H1 (cell line): ENCODE measurements at regions not wholly inside any gene's neighbourhood (a gene's known extent, or its start where the extent isn't known, plus 50 kb on each side); places are given as distances from the start of the nearest gene placed in this dataset.

ENCODE experiments used
- CTCF ChIA-PET: fragments of 300-600 bp; sonication (Branson Sonifier 250); formaldehyde crosslinking; loops from one replicate; lab custom pipeline; 2021; ENCODE audit not compliant: partially characterized antibody; lab: Charles Lee
- POLR2A ChIA-PET: fragments of 300-600 bp; sonication (Branson Sonifier 250); formaldehyde crosslinking; loops from one replicate; lab custom pipeline; 2021; ENCODE audit warnings: inconsistent platforms; ENCODE audit not compliant: partially characterized antibody; lab: Charles Lee
- DNase-seq, 2 experiments: peaks; one replicate each; pipeline versions ENCODE4 v3.0.0 to v3.0.0-alpha.2; 2010 to 2022; ENCODE audit warnings: low spot score in 2 of 2, low read depth in 1 of 2, mixed read lengths in 1 of 2
- FAIRE-seq: peaks from 2 replicates; lab custom pipeline; 2011; peaks lifted over from hg19 to GRCh38; lab: Jason Lieb, UNC
- H2AFZ ChIP-seq: 2 replicates; pipeline ENCODE4 v1.8.1; 2012; ENCODE audit warnings: low read length, inconsistent platforms
- H2AK5ac ChIP-seq: 2 replicates; pipeline ENCODE4 v1.6.1; 2013; ENCODE audit warnings: low read depth, low read length
- H2BK120ac ChIP-seq: replicated peaks from 2 replicates; pipeline ENCODE3; 2013; ENCODE audit warnings: low read depth, low read length, inconsistent platforms
- H2BK12ac ChIP-seq: 2 replicates; pipeline ENCODE4 v1.6.1; 2013; ENCODE audit warnings: low read depth, low read length
- H2BK15ac ChIP-seq: 2 replicates; pipeline ENCODE4 v1.6.1; 2013; ENCODE audit warnings: low read length
- H2BK20ac ChIP-seq: 2 replicates; pipeline ENCODE4 v1.6.1; 2013; ENCODE audit warnings: low read length
- H2BK5ac ChIP-seq: 2 replicates; pipeline ENCODE4 v1.6.1; 2013; ENCODE audit warnings: low read depth, low read length
- H3K14ac ChIP-seq: 2 replicates; pipeline ENCODE4 v1.6.1; 2013; ENCODE audit warnings: inconsistent platforms; ENCODE audit not compliant: insufficient read length
- H3K18ac ChIP-seq: 2 replicates; pipeline ENCODE4 v1.6.1; 2013; ENCODE audit warnings: low read length; ENCODE audit errors: extremely low read depth
- H3K23ac ChIP-seq: 2 replicates; pipeline ENCODE4 v1.6.1; 2013; ENCODE audit warnings: inconsistent platforms; ENCODE audit not compliant: insufficient read length
- H3K23me2 ChIP-seq: 2 replicates; pipeline ENCODE4 v1.6.1; 2013; ENCODE audit warnings: low read depth, low read length
- H3K27ac ChIP-seq: 2 replicates; pipeline ENCODE4 v1.6.1; 2011; ENCODE audit warnings: low read depth, low read length, inconsistent platforms
- H3K27me3 ChIP-seq, 4 experiments: replicated peaks in 1 of 4; 1 replicate in 1 of 4; 2 replicates in 3 of 4; pipeline versions ENCODE4 v1.6.1 to v1.8.1; 2011 to 2013; ENCODE audit warnings: low read length in 3 of 4, mild to moderate bottlenecking in 3 of 4, inconsistent platforms in 2 of 4, mixed read lengths in 2 of 4, moderate library complexity in 1 of 4; ENCODE audit not compliant: control insufficient read depth in 3 of 4, insufficient read depth in 3 of 4; ENCODE audit errors: extremely low read depth in 1 of 4
- H3K36me3 ChIP-seq, 4 experiments: 2 replicates each; pipeline versions ENCODE4 v1.6.1 to v1.8.1; 2011 to 2013; ENCODE audit warnings: mild to moderate bottlenecking in 4 of 4, low read length in 3 of 4, moderate library complexity in 2 of 4, control low read depth in 1 of 4, inconsistent platforms in 1 of 4; ENCODE audit not compliant: insufficient read depth in 4 of 4, control insufficient read depth in 2 of 4
- H3K4ac ChIP-seq: replicated peaks from 2 replicates; pipeline ENCODE3; 2013; ENCODE audit warnings: low read length, low read depth, mixed read lengths, inconsistent platforms; ENCODE audit not compliant: insufficient read length
- H3K4me1 ChIP-seq, 4 experiments: replicated peaks in 1 of 4; 1 replicate in 1 of 4; 2 replicates in 3 of 4; pipeline versions ENCODE4 v1.6.1 to v1.8.1; 2011 to 2013; ENCODE audit warnings: low read length in 3 of 4, inconsistent platforms in 2 of 4, mixed read lengths in 1 of 4; ENCODE audit not compliant: insufficient read depth in 4 of 4, control insufficient read depth in 3 of 4
- H3K4me2 ChIP-seq, 2 experiments: 2 replicates each; pipeline versions ENCODE4 v1.6.1 to v1.8.1; 2011 to 2013; ENCODE audit warnings: low read depth in 2 of 2, low read length in 2 of 2, control low read depth in 1 of 2, inconsistent platforms in 1 of 2, mild to moderate bottlenecking in 1 of 2; ENCODE audit not compliant: insufficient read depth in 1 of 2
- H3K4me3 ChIP-seq, 4 experiments: fragments of 200-600, 300-600 bp in 1 of 4; sonication (generic), shearing (Covaris generic), sonication (Bioruptor Twin) in 1 of 4; 2 replicates each; pipeline versions ENCODE4 v1.5.1 to v1.8.1; 2011 to 2016; ENCODE audit warnings: low read length in 4 of 4, low read depth in 3 of 4, control low read depth in 2 of 4, inconsistent platforms in 2 of 4, mild to moderate bottlenecking in 2 of 4, mixed read lengths in 1 of 4, moderate library complexity in 1 of 4; ENCODE audit not compliant: insufficient read depth in 2 of 4; ENCODE audit errors: extremely low read depth in 1 of 4
- H3K56ac ChIP-seq: replicated peaks from 2 replicates; pipeline ENCODE3; 2013; ENCODE audit warnings: low read depth, mild to moderate bottlenecking, mixed read lengths, low read length, inconsistent platforms; ENCODE audit not compliant: insufficient read length
- H3K79me1 ChIP-seq: 2 replicates; pipeline ENCODE4 v1.6.1; 2013; ENCODE audit warnings: low read depth, low read length, control low read depth
- H3K79me2 ChIP-seq, 2 experiments: 2 replicates each; pipeline versions ENCODE4 v1.6.1 to v1.8.1; 2012 to 2013; ENCODE audit warnings: low read length in 2 of 2, mild to moderate bottlenecking in 2 of 2, inconsistent platforms in 1 of 2; ENCODE audit not compliant: insufficient read depth in 2 of 2, control insufficient read depth in 1 of 2
- H3K9ac ChIP-seq, 4 experiments: replicated peaks in 1 of 4; 1 replicate in 1 of 4; 2 replicates in 3 of 4; pipeline versions ENCODE4 v1.6.1 to v1.8.1; 2011 to 2013; ENCODE audit warnings: low read depth in 3 of 4, low read length in 3 of 4, control low read depth in 2 of 4, mild to moderate bottlenecking in 2 of 4, moderate library complexity in 2 of 4, inconsistent platforms in 1 of 4; ENCODE audit errors: extremely low read depth in 1 of 4
- H3K9me3 ChIP-seq, 2 experiments: 2 replicates each; pipeline versions ENCODE4 v1.6.1 to v1.8.1; 2012 to 2013; ENCODE audit warnings: mild to moderate bottlenecking in 2 of 2, moderate library complexity in 2 of 2, control low read depth in 1 of 2, inconsistent platforms in 1 of 2, low read depth in 1 of 2, low read length in 1 of 2, mixed read lengths in 1 of 2; ENCODE audit not compliant: insufficient read depth in 2 of 2
- H4K20me1 ChIP-seq, 2 experiments: replicated peaks in 1 of 2; 2 replicates each; pipeline versions ENCODE3 to v1.8.1; 2011 to 2013; ENCODE audit warnings: inconsistent platforms in 2 of 2, low read length in 2 of 2, mild to moderate bottlenecking in 1 of 2; ENCODE audit not compliant: insufficient read depth in 2 of 2, control insufficient read depth in 1 of 2
- H4K5ac ChIP-seq: 2 replicates; pipeline ENCODE4 v1.6.1; 2013; ENCODE audit warnings: low read length, low read depth, mixed read lengths, inconsistent platforms; ENCODE audit not compliant: insufficient read length
- H4K8ac ChIP-seq: 2 replicates; pipeline ENCODE4 v1.8.0; 2013; ENCODE audit warnings: mild to moderate bottlenecking, moderate library complexity, low read length, inconsistent platforms; ENCODE audit not compliant: insufficient read depth; ENCODE audit errors: extremely low read depth
- H4K91ac ChIP-seq: replicated peaks from 2 replicates; pipeline ENCODE3; 2013; ENCODE audit warnings: low read length, mixed read lengths, inconsistent platforms; ENCODE audit not compliant: insufficient read length
- RAD21 ChIP-seq, 2 experiments: IDR thresholded peaks in 1 of 2; conservative IDR thresholded peaks in 1 of 2; 2 replicates each; pipeline ENCODE4 v1.6.1; 2011; ENCODE audit warnings: low read depth in 2 of 2, low read length in 2 of 2, improper control_type of control experiment in 1 of 2, inconsistent platforms in 1 of 2, mild to moderate bottlenecking in 1 of 2, moderate library complexity in 1 of 2
- YY1 ChIP-seq: IDR thresholded peaks from 2 replicates; pipeline ENCODE4 v1.6.1; 2011; ENCODE audit warnings: low read depth, mild to moderate bottlenecking, low read length
- WGBS, 2 experiments: shearing (Covaris generic) in 1 of 2; methylation state at CpG; one replicate each; pipeline versions ENCODE4 v1.1.6 to v1.1.7; 2013 to 2015; ENCODE audit warnings: low lambda C conversion rate in 2 of 2, mixed read lengths in 2 of 2, inconsistent platforms in 1 of 2, low coverage in 1 of 2, missing lambda C conversion rate in 1 of 2; ENCODE audit not compliant: insufficient replicate concordance in 2 of 2, insufficient coverage in 1 of 2, insufficient read length in 1 of 2; ENCODE audit errors: extremely low coverage in 1 of 2, missing lambda C conversion rate in 1 of 2; 5-methylcytosine and 5-hydroxymethylcytosine counted together
- TF ChIP-seq, protein P1 (sequence below), 3 experiments: IDR thresholded peaks; 1 replicate in 2 of 3; 2 replicates in 1 of 3; pipeline versions ENCODE4 v1.5.1 to v1.6.1; 2011; ENCODE audit warnings: low read length in 3 of 3, mild to moderate bottlenecking in 3 of 3, inconsistent platforms in 2 of 3, low read depth in 1 of 3, moderate library complexity in 1 of 3; ENCODE audit not compliant: insufficient read depth in 1 of 3; ENCODE audit errors: control extremely low read depth in 1 of 3

DNA sequence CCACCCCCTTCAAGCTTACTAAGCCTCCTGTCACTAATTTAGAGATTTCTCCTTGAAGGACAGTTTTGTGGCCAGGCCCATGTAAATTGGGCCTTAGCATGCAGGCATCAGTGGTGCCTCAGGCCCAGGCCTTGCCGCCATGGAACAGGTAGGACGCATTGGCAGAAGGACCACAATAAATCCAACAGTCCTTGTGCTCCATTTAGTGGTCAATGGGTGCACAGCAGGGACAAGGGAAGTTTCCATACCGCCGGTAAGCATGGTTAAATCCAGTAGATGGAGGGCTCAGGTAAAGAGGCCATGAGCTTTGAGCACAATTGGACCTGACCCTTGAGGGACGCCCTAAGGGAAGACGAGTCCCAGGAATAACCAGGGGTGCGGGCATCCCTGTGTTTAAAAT, 97.3 kb downstream of the UGT2B28 start:
- DNase-seq = no peak
- Histone ChIP-seq H2BK5ac (no peak overlapping the region), H3K23ac (no peak overlapping the region), H3K23me2 (no peaks in the 10 kb centered on the region), H3K79me1 (no peaks in the 10 kb centered on the region), H3K4me2 (no peak overlapping the region), H3K9ac (no peak overlapping the region), H3K36me3 (no peaks in the 10 kb centered on the region), H4K20me1 (no peaks in the 10 kb centered on the region), H2BK120ac (no peak overlapping the region), H2AFZ (no peak overlapping the region), H4K5ac (no peak overlapping the region), H3K14ac (no peak overlapping the region), H3K4me3 (no peak overlapping the region), H3K27ac (no peak overlapping the region), H2BK12ac (no peak overlapping the region), H2BK15ac (no peak overlapping the region), H3K4ac (no peak overlapping the region), H3K27me3 (no peaks in the 10 kb centered on the region), H3K4me1 (no peaks in the 10 kb centered on the region), H3K79me2 (no peaks in the 10 kb centered on the region), H3K56ac (no peak overlapping the region), H3K9me3 (no peaks in the 10 kb centered on the region), H4K91ac (no peak overlapping the region), H2AK5ac (no peak overlapping the region), H4K8ac (no peak overlapping the region), H3K18ac (no peak overlapping the region), H2BK20ac (no peak overlapping the region)
- no peak for FAIRE-seq
- CTCF ChIA-PET = interaction anchor here (0.6 to 1.4 kb wide), 3 partner anchors 59 to 240 kb away, joined by 3 to 5 read pairs (median 4); no protein-coding TSS in a partner anchor
- TF ChIP-seq YY1 (no peak), RAD21 (IDR thresholded peaks at IDR 0.05 in 1 of 2, conservative IDR thresholded peaks at IDR 0.05 in 1 of 2; ENCODE audit: low read depth in 2 of 2, low read length in 2 of 2) (peak in 1 of 2 experiments; percentile 30; a peak in 2 of 4 replicates)
- TF ChIP-seq, protein P1, sequence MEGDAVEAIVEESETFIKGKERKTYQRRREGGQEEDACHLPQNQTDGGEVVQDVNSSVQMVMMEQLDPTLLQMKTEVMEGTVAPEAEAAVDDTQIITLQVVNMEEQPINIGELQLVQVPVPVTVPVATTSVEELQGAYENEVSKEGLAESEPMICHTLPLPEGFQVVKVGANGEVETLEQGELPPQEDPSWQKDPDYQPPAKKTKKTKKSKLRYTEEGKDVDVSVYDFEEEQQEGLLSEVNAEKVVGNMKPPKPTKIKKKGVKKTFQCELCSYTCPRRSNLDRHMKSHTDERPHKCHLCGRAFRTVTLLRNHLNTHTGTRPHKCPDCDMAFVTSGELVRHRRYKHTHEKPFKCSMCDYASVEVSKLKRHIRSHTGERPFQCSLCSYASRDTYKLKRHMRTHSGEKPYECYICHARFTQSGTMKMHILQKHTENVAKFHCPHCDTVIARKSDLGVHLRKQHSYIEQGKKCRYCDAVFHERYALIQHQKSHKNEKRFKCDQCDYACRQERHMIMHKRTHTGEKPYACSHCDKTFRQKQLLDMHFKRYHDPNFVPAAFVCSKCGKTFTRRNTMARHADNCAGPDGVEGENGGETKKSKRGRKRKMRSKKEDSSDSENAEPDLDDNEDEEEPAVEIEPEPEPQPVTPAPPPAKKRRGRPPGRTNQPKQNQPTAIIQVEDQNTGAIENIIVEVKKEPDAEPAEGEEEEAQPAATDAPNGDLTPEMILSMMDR (IDR thresholded peaks at IDR 0.05; ENCODE audit: control extremely low read depth in 1 of 3, insufficient read depth in 1 of 3, low read depth in 1 of 3, low read length in 3 of 3) = 0 out of 4 replicates have a peak, but pooled peaks of 1 of the 3 experiments have one; percentile 5
- POLR2A ChIA-PET = no interaction called here
- WGBS, 2 experiments = 89% methylated on average over 7 of the region's 7 CpGs; no CpG with 5 or more reads in 1 of the 2 experiments
